GM18870 (cell line): ENCODE measurements at regions not wholly inside any gene's neighbourhood (a gene's known extent, or its start where the extent isn't known, plus 50 kb on each side); places are given as distances from the start of the nearest gene placed in this dataset.

Experiments
- ATAC-seq: cut with Tn5 transposase; IDR thresholded peaks from one replicate; pipeline ENCODE4 v1.9.1; 2021; ENCODE audit warnings: moderate library complexity; ENCODE audit not compliant: unreplicated experiment

- no peak for ATAC-seq
Measured at GRCh38 chr6:78565997-78566396, 301.4 kb upstream of the IRAK1BP1 start.

GRCh38 chr6:78570044-78570443 is 297.3 kb upstream of the IRAK1BP1 start:
- ATAC-seq = no peak

GRCh38 chr6:78577585-78577984 is 289.8 kb upstream of the IRAK1BP1 start:
- ATAC-seq = no peak

- ATAC-seq = no peak
Measured at GRCh38 chr6:78578430-78578829, 288.9 kb upstream of the IRAK1BP1 start.

GRCh38 chr6:78580923-78581322 is 286.4 kb upstream of the IRAK1BP1 start:
- peak; percentile 86 for ATAC-seq

GRCh38 chr6:78583079-78583478 is 284.3 kb upstream of the IRAK1BP1 start:
- no peak for ATAC-seq

- no peak for ATAC-seq
Measured at GRCh38 chr6:78589436-78589835, 277.9 kb upstream of the IRAK1BP1 start.

GRCh38 chr6:78593898-78594667 is 273.3 kb upstream of the IRAK1BP1 start:
- no peak for ATAC-seq

- ATAC-seq = no peak
Measured at GRCh38 chr6:78594668-78595066, 272.7 kb upstream of the IRAK1BP1 start.

GRCh38 chr6:78597966-78598365 is 269.4 kb upstream of the IRAK1BP1 start:
- ATAC-seq = no peak

- no peak for ATAC-seq
Measured at GRCh38 chr6:78598966-78599365, 268.4 kb upstream of the IRAK1BP1 start.

- ATAC-seq = no peak
Measured at GRCh38 chr6:78599526-78599925, 267.8 kb upstream of the IRAK1BP1 start.

GRCh38 chr6:78605909-78606446 is 261.4 kb upstream of the IRAK1BP1 start:
- ATAC-seq = no peak

GRCh38 chr6:78607189-78607588 is 260.2 kb upstream of the IRAK1BP1 start:
- ATAC-seq = no peak

- no peak for ATAC-seq
Measured at GRCh38 chr6:78611102-78611620, 256.2 kb upstream of the IRAK1BP1 start.

- no peak for ATAC-seq
Measured at GRCh38 chr6:78611886-78612480, 255.4 kb upstream of the IRAK1BP1 start.

GRCh38 chr6:78614961-78615360 is 252.4 kb upstream of the IRAK1BP1 start:
- ATAC-seq = peak; percentile 55

- peak; percentile 83 for ATAC-seq
Measured at GRCh38 chr6:78615430-78615904, 251.9 kb upstream of the IRAK1BP1 start.

- ATAC-seq = no peak
Measured at GRCh38 chr6:78618970-78619369, 248.4 kb upstream of the IRAK1BP1 start.

- no peak for ATAC-seq
Measured at GRCh38 chr6:78623554-78623953, 243.8 kb upstream of the IRAK1BP1 start.

GRCh38 chr6:78629154-78629721 is 238.1 kb upstream of the IRAK1BP1 start:
- no peak for ATAC-seq

GRCh38 chr6:78629836-78630235 is 237.5 kb upstream of the IRAK1BP1 start:
- ATAC-seq = no peak
